Endothelial cell (in vitro differentiated cells): ENCODE measurements at regions not wholly inside any gene's neighbourhood (a gene's known extent, or its start where the extent isn't known, plus 50 kb on each side); places are given as distances from the start of the nearest gene placed in this dataset.

ENCODE experiments used
- DNase-seq: peaks from one replicate; pipeline ENCODE4 v3.0.0; 2021; ENCODE audit warnings: low spot score
- H3K27ac Mint-ChIP-seq: one replicate; pipeline ENCODE4 v1.8.0; 2021; ENCODE audit warnings: mixed read lengths, inconsistent platforms; ENCODE audit not compliant: unreplicated experiment
- H3K27me3 Mint-ChIP-seq: one replicate; pipeline ENCODE4 v1.8.0; 2021; ENCODE audit warnings: mild to moderate bottlenecking, moderate library complexity, mixed read lengths, inconsistent platforms; ENCODE audit not compliant: unreplicated experiment
- H3K36me3 Mint-ChIP-seq: one replicate; pipeline ENCODE4 v1.8.0; 2021; ENCODE audit warnings: mild to moderate bottlenecking, low read depth, mixed read lengths, inconsistent platforms; ENCODE audit not compliant: unreplicated experiment
- H3K4me1 Mint-ChIP-seq: one replicate; pipeline ENCODE4 v1.8.0; 2021; ENCODE audit warnings: mild to moderate bottlenecking, mixed read lengths, inconsistent platforms; ENCODE audit not compliant: unreplicated experiment
- H3K4me3 Mint-ChIP-seq: one replicate; pipeline ENCODE4 v1.8.0; 2021; ENCODE audit warnings: mild to moderate bottlenecking, mixed read lengths, inconsistent platforms; ENCODE audit not compliant: unreplicated experiment
- H3K9me3 Mint-ChIP-seq: one replicate; pipeline ENCODE4 v1.8.0; 2021; ENCODE audit warnings: mixed read lengths, inconsistent platforms; ENCODE audit not compliant: unreplicated experiment
- CTCF ChIP-seq: fragments of 200-600 bp; sonication (generic); IDR thresholded peaks from one replicate; pipeline ENCODE4 v1.5.0; 2021; ENCODE audit warnings: antibody characterized with exemption; ENCODE audit not compliant: unreplicated experiment

- Mint-ChIP-seq H3K36me3 (no peaks in the 10 kb centered on the region), H3K27me3 (no peaks in the 10 kb centered on the region), H3K4me3 (no peak overlapping the region), H3K9me3 (no peaks in the 10 kb centered on the region), H3K4me1 (no peaks in the 10 kb centered on the region), H3K27ac (no peak overlapping the region)
- DNase-seq = no peak
- TF ChIP-seq CTCF = no peak
These were observed 81.9 kb upstream of the ATXN3L start for GRCh38 chrX:13401724-13402123.

- no peaks in the 10 kb centered on the region for H3K27me3 Mint-ChIP-seq
- no peak overlapping the region for H3K4me3 Mint-ChIP-seq
- H3K36me3 Mint-ChIP-seq = no peaks in the 10 kb centered on the region
- no peaks in the 10 kb centered on the region for H3K4me1 Mint-ChIP-seq
- no peaks in the 10 kb centered on the region for H3K9me3 Mint-ChIP-seq
- TF ChIP-seq CTCF = no peak
- H3K27ac Mint-ChIP-seq = no peak overlapping the region
- no peak for DNase-seq
These were observed 79.0 kb upstream of the ATXN3L start for GRCh38 chrX:13398839-13399238.

- H3K36me3 Mint-ChIP-seq = no peaks in the 10 kb centered on the region
- DNase-seq = no peak
- H3K27ac Mint-ChIP-seq = no peak overlapping the region
- no peaks in the 10 kb centered on the region for H3K4me1 Mint-ChIP-seq
- H3K4me3 Mint-ChIP-seq = no peak overlapping the region
- no peak for TF ChIP-seq CTCF
- H3K27me3 Mint-ChIP-seq = no peaks in the 10 kb centered on the region
- no peaks in the 10 kb centered on the region for H3K9me3 Mint-ChIP-seq
These were observed 78.3 kb upstream of the ATXN3L start for GRCh38 chrX:13397878-13398818.

GRCh38 chrX:13396924-13397323 is 77.1 kb upstream of the ATXN3L start:
- H3K27me3 Mint-ChIP-seq = no peaks in the 10 kb centered on the region
- no peak for TF ChIP-seq CTCF

GRCh38 chrX:13389501-13389900 is 69.6 kb upstream of the ATXN3L start:
- Mint-ChIP-seq H3K9me3 (no peaks in the 10 kb centered on the region), H3K36me3 (no peaks in the 10 kb centered on the region), H3K4me3 (no peak overlapping the region), H3K27ac (no peak overlapping the region), H3K27me3 (no peaks in the 10 kb centered on the region), H3K4me1 (no peaks in the 10 kb centered on the region)
- TF ChIP-seq CTCF = no peak
- no peak for DNase-seq

More at GRCh38 chrX:13396924-13397323, 77.1 kb upstream of the ATXN3L start:
- Mint-ChIP-seq H3K36me3 (no peaks in the 10 kb centered on the region), H3K9me3 (no peaks in the 10 kb centered on the region), H3K4me1 (no peaks in the 10 kb centered on the region), H3K4me3 (no peak overlapping the region), H3K27ac (no peak overlapping the region)
- DNase-seq = no peak
